ENCODE measurements at regions not wholly inside any gene's neighbourhood (a gene's known extent, or its start where the extent isn't known, plus 50 kb on each side); places are given as distances from the start of the nearest gene placed in this dataset.

GRCh38 chr7:47724335-47724982 lies 142.5 kb upstream of the TNS3 start:
- peak; percentile 74 for DNase-seq
- H3K27ac ChIP-seq (ENCODE audit: low read depth, low read length): peak overlapping the region; percentile 14
- no peak overlapping the region for H3K4me2 ChIP-seq (ENCODE audit: low read length)
- H3K27me3 ChIP-seq (ENCODE audit: insufficient read depth, low read length, poor library complexity): no peaks in the 10 kb centered on the region
- no peak overlapping the region for H2AK5ac ChIP-seq (ENCODE audit: low read length)
- H2BK15ac ChIP-seq (replicated peaks; ENCODE audit: low read depth): no peak overlapping the region
- H2BK5ac ChIP-seq (ENCODE audit: low read length): no peak overlapping the region
- H3K56ac ChIP-seq (ENCODE audit: low read length): peak overlapping the region; percentile 27
- no peak overlapping the region for H2BK120ac ChIP-seq (ENCODE audit: low read depth, low read length)
- H3K9ac ChIP-seq (ENCODE audit: low read length): no peak overlapping the region
- no peaks in the 10 kb centered on the region for H3K79me1 ChIP-seq (ENCODE audit: low read length)
- no peak overlapping the region for H3K4me3 ChIP-seq (ENCODE audit: low read length)
- no peaks in the 10 kb centered on the region for H3K36me3 ChIP-seq (ENCODE audit: control insufficient read depth, insufficient read depth, low read length)
- no peak overlapping the region for H3K18ac ChIP-seq (ENCODE audit: low read length)
- no peaks in the 10 kb centered on the region for H3K79me2 ChIP-seq (ENCODE audit: control insufficient read depth, insufficient read depth, low read length)
- no peak overlapping the region for H4K5ac ChIP-seq (ENCODE audit: low read length)
- H4K8ac ChIP-seq (ENCODE audit: low read depth, low read length): no peak overlapping the region
- WGBS (ENCODE audit: extremely low coverage, insufficient coverage, low lambda C conversion rate): no CpG with 5 or more reads among the region's 12 CpGs
- H3K4me1 ChIP-seq (ENCODE audit: control insufficient read depth, low read depth, low read length): peaks cover 2% of the 10 kb centered on the region
- H3K23ac ChIP-seq (ENCODE audit: low read length): no peak overlapping the region
- no peak overlapping the region for H3K4ac ChIP-seq (ENCODE audit: low read depth, low read length)

GRCh38 chr7:47722126-47722525 lies 140.2 kb upstream of the TNS3 start:
- Histone ChIP-seq H4K8ac (ENCODE audit: low read depth, low read length) (no peak overlapping the region), H3K4me2 (ENCODE audit: low read length) (no peak overlapping the region), H3K18ac (ENCODE audit: low read length) (no peak overlapping the region), H3K27ac (ENCODE audit: low read depth, low read length) (no peak overlapping the region), H3K4ac (ENCODE audit: low read depth, low read length) (no peak overlapping the region), H3K56ac (ENCODE audit: low read length) (no peak overlapping the region), H2BK5ac (ENCODE audit: low read length) (no peak overlapping the region), H3K79me2 (ENCODE audit: control insufficient read depth, insufficient read depth, low read length) (no peaks in the 10 kb centered on the region), H3K9ac (ENCODE audit: low read length) (no peak overlapping the region), H3K79me1 (ENCODE audit: low read length) (no peaks in the 10 kb centered on the region), H3K23ac (ENCODE audit: low read length) (no peak overlapping the region), H4K5ac (ENCODE audit: low read length) (no peak overlapping the region), H2AK5ac (ENCODE audit: low read length) (no peak overlapping the region), H3K36me3 (ENCODE audit: control insufficient read depth, insufficient read depth, low read length) (no peaks in the 10 kb centered on the region), H3K4me1 (ENCODE audit: control insufficient read depth, low read depth, low read length) (peaks cover 2% of the 10 kb centered on the region), H2BK15ac (replicated peaks; ENCODE audit: low read depth) (no peak overlapping the region), H3K27me3 (ENCODE audit: insufficient read depth, low read length, poor library complexity) (no peaks in the 10 kb centered on the region), H3K4me3 (ENCODE audit: low read length) (no peak overlapping the region), H2BK120ac (ENCODE audit: low read depth, low read length) (no peak overlapping the region)
- DNase-seq: no peak
- WGBS (ENCODE audit: extremely low coverage, insufficient coverage, low lambda C conversion rate): no CpG with 5 or more reads among the region's 8 CpGs

- no peak overlapping the region for H4K5ac ChIP-seq (ENCODE audit: low read length)
- H3K79me2 ChIP-seq (ENCODE audit: control insufficient read depth, insufficient read depth, low read length): no peaks in the 10 kb centered on the region
- H3K27me3 ChIP-seq (ENCODE audit: insufficient read depth, low read length, poor library complexity): no peaks in the 10 kb centered on the region
- H2AK5ac ChIP-seq (ENCODE audit: low read length): no peak overlapping the region
- peak; percentile 30 for DNase-seq
- no peak overlapping the region for H2BK15ac ChIP-seq (replicated peaks; ENCODE audit: low read depth)
- no CpG with 5 or more reads among the region's 9 CpGs for WGBS (ENCODE audit: extremely low coverage, insufficient coverage, low lambda C conversion rate)
- H3K4ac ChIP-seq (ENCODE audit: low read depth, low read length): no peak overlapping the region
- no peak overlapping the region for H3K9ac ChIP-seq (ENCODE audit: low read length)
- no peak overlapping the region for H3K56ac ChIP-seq (ENCODE audit: low read length)
- no peaks in the 10 kb centered on the region for H3K79me1 ChIP-seq (ENCODE audit: low read length)
- H3K18ac ChIP-seq (ENCODE audit: low read length): no peak overlapping the region
- no peak overlapping the region for H3K27ac ChIP-seq (ENCODE audit: low read depth, low read length)
- no peaks in the 10 kb centered on the region for H3K36me3 ChIP-seq (ENCODE audit: control insufficient read depth, insufficient read depth, low read length)
- no peak overlapping the region for H2BK120ac ChIP-seq (ENCODE audit: low read depth, low read length)
- H4K8ac ChIP-seq (ENCODE audit: low read depth, low read length): no peak overlapping the region
- H3K4me1 ChIP-seq (ENCODE audit: control insufficient read depth, low read depth, low read length): peaks cover 2% of the 10 kb centered on the region
- no peak overlapping the region for H2BK5ac ChIP-seq (ENCODE audit: low read length)
- H3K4me2 ChIP-seq (ENCODE audit: low read length): no peak overlapping the region
- no peak overlapping the region for H3K23ac ChIP-seq (ENCODE audit: low read length)
- no peak overlapping the region for H3K4me3 ChIP-seq (ENCODE audit: low read length)
Observed at GRCh38 chr7:47721670-47722069, 139.8 kb upstream of the TNS3 start.

GRCh38 chr7:47720907-47721244 lies 139.0 kb upstream of the TNS3 start:
- Histone ChIP-seq H4K8ac (ENCODE audit: low read depth, low read length) (no peak overlapping the region), H3K36me3 (ENCODE audit: control insufficient read depth, insufficient read depth, low read length) (no peaks in the 10 kb centered on the region), H4K5ac (ENCODE audit: low read length) (no peak overlapping the region), H3K4me2 (ENCODE audit: low read length) (no peak overlapping the region), H3K9ac (ENCODE audit: low read length) (no peak overlapping the region), H3K27me3 (ENCODE audit: insufficient read depth, low read length, poor library complexity) (no peaks in the 10 kb centered on the region), H2BK15ac (replicated peaks; ENCODE audit: low read depth) (no peak overlapping the region), H3K18ac (ENCODE audit: low read length) (no peak overlapping the region), H3K79me2 (ENCODE audit: control insufficient read depth, insufficient read depth, low read length) (no peaks in the 10 kb centered on the region), H3K4me3 (ENCODE audit: low read length) (no peak overlapping the region), H3K4me1 (ENCODE audit: control insufficient read depth, low read depth, low read length) (peaks cover 2% of the 10 kb centered on the region), H3K23ac (ENCODE audit: low read length) (no peak overlapping the region), H3K4ac (ENCODE audit: low read depth, low read length) (no peak overlapping the region), H2AK5ac (ENCODE audit: low read length) (no peak overlapping the region), H3K79me1 (ENCODE audit: low read length) (no peaks in the 10 kb centered on the region), H3K27ac (ENCODE audit: low read depth, low read length) (no peak overlapping the region), H3K56ac (ENCODE audit: low read length) (no peak overlapping the region), H2BK120ac (ENCODE audit: low read depth, low read length) (no peak overlapping the region), H2BK5ac (ENCODE audit: low read length) (no peak overlapping the region)
- no CpG with 5 or more reads among the region's 8 CpGs for WGBS (ENCODE audit: extremely low coverage, insufficient coverage, low lambda C conversion rate)
- no peak for DNase-seq

GRCh38 chr7:47720141-47720906 lies 138.4 kb upstream of the TNS3 start:
- H2BK120ac ChIP-seq (ENCODE audit: low read depth, low read length): no peak overlapping the region
- no peak overlapping the region for H2AK5ac ChIP-seq (ENCODE audit: low read length)
- no peak overlapping the region for H2BK5ac ChIP-seq (ENCODE audit: low read length)
- H3K4me3 ChIP-seq (ENCODE audit: low read length): no peak overlapping the region
- no peak overlapping the region for H3K9ac ChIP-seq (ENCODE audit: low read length)
- H3K27ac ChIP-seq (ENCODE audit: low read depth, low read length): no peak overlapping the region
- no peak overlapping the region for H3K4ac ChIP-seq (ENCODE audit: low read depth, low read length)
- no peak overlapping the region for H4K8ac ChIP-seq (ENCODE audit: low read depth, low read length)
- H3K79me2 ChIP-seq (ENCODE audit: control insufficient read depth, insufficient read depth, low read length): no peaks in the 10 kb centered on the region
- no CpG with 5 or more reads among the region's 12 CpGs for WGBS (ENCODE audit: extremely low coverage, insufficient coverage, low lambda C conversion rate)
- peaks cover 2% of the 10 kb centered on the region for H3K4me1 ChIP-seq (ENCODE audit: control insufficient read depth, low read depth, low read length)
- H3K56ac ChIP-seq (ENCODE audit: low read length): no peak overlapping the region
- H3K18ac ChIP-seq (ENCODE audit: low read length): no peak overlapping the region
- no peaks in the 10 kb centered on the region for H3K36me3 ChIP-seq (ENCODE audit: control insufficient read depth, insufficient read depth, low read length)
- H3K23ac ChIP-seq (ENCODE audit: low read length): no peak overlapping the region
- no peak overlapping the region for H2BK15ac ChIP-seq (replicated peaks; ENCODE audit: low read depth)
- no peak overlapping the region for H4K5ac ChIP-seq (ENCODE audit: low read length)
- DNase-seq: no peak
- no peaks in the 10 kb centered on the region for H3K79me1 ChIP-seq (ENCODE audit: low read length)
- no peaks in the 10 kb centered on the region for H3K27me3 ChIP-seq (ENCODE audit: insufficient read depth, low read length, poor library complexity)
- H3K4me2 ChIP-seq (ENCODE audit: low read length): no peak overlapping the region

All from mesendoderm (in vitro differentiated cells).